ENCODE measurements at regions not wholly inside any gene's neighbourhood (a gene's known extent, or its start where the extent isn't known, plus 50 kb on each side); places are given as distances from the start of the nearest gene placed in this dataset.

GRCh38 chr6:138640028-138640427 lies 133.5 kb upstream of the CCDC28A start:
- TF ChIP-seq, protein P1, sequence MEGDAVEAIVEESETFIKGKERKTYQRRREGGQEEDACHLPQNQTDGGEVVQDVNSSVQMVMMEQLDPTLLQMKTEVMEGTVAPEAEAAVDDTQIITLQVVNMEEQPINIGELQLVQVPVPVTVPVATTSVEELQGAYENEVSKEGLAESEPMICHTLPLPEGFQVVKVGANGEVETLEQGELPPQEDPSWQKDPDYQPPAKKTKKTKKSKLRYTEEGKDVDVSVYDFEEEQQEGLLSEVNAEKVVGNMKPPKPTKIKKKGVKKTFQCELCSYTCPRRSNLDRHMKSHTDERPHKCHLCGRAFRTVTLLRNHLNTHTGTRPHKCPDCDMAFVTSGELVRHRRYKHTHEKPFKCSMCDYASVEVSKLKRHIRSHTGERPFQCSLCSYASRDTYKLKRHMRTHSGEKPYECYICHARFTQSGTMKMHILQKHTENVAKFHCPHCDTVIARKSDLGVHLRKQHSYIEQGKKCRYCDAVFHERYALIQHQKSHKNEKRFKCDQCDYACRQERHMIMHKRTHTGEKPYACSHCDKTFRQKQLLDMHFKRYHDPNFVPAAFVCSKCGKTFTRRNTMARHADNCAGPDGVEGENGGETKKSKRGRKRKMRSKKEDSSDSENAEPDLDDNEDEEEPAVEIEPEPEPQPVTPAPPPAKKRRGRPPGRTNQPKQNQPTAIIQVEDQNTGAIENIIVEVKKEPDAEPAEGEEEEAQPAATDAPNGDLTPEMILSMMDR (IDR thresholded peaks at IDR 0.05), result no peak
- TF ChIP-seq POLR2A (IDR thresholded peaks at IDR 0.05) (no peak), POLR2AphosphoS5 (IDR thresholded peaks at IDR 0.05) (no peak)
